ENCODE measurements at regions not wholly inside any gene's neighbourhood (a gene's known extent, or its start where the extent isn't known, plus 50 kb on each side); places are given as distances from the start of the nearest gene placed in this dataset.

- no peaks in the 10 kb centered on the region for H3K36me3 ChIP-seq (ENCODE audit: control insufficient read depth, insufficient read depth, low read length)
- no peak overlapping the region for H2AFZ ChIP-seq (ENCODE audit: low read length)
- no peaks in the 10 kb centered on the region for H3K79me2 ChIP-seq (ENCODE audit: control insufficient read depth, insufficient read depth, low read length)
- H4K20me1 ChIP-seq (ENCODE audit: control insufficient read depth, extremely low read depth, insufficient read depth, low read length) = no peaks in the 10 kb centered on the region
- H3K4me3 ChIP-seq (replicated peaks in 1 of 4; ENCODE audit: control extremely low read depth in 1 of 4, insufficient read depth in 1 of 4, low read depth in 3 of 4, low read length in 4 of 4) = no peak overlapping the region
- no peak overlapping the region for H3K4me2 ChIP-seq (ENCODE audit: extremely low read depth, insufficient read depth, low read length)
- no peaks in the 10 kb centered on the region for H3K27me3 ChIP-seq (ENCODE audit: control insufficient read depth, insufficient read depth, low read length)
- no peak for DNase-seq (ENCODE audit: low read depth in 2 of 2)
- H3K27ac ChIP-seq (ENCODE audit: insufficient read depth, low read length) = no peak overlapping the region
- H3K9ac ChIP-seq (ENCODE audit: insufficient read depth, low read length) = no peak overlapping the region
- TF ChIP-seq EZH2 (IDR thresholded peaks at IDR 0.05; ENCODE audit: low read length, missing control alignments) (no peak), CTCF (conservative IDR thresholded peaks at IDR 0.05 in 1 of 2, IDR thresholded peaks at IDR 0.05 in 1 of 2; ENCODE audit: low read depth in 1 of 2, low read length in 2 of 2) (no peak)
- H3K4me1 ChIP-seq (ENCODE audit: control insufficient read depth, extremely low read depth, insufficient read depth, low read length) = no peaks in the 10 kb centered on the region
- no peaks in the 10 kb centered on the region for H3K9me3 ChIP-seq (ENCODE audit: control insufficient read depth, insufficient read depth, low read depth, low read length)
These were observed 65.4 kb downstream of the HSPA13 start for GRCh38 chr21:14317507-14317906.

GRCh38 chr21:14313300-14313699 lies 69.6 kb downstream of the HSPA13 start:
- H3K27me3 ChIP-seq (ENCODE audit: control insufficient read depth, insufficient read depth, low read length) = no peaks in the 10 kb centered on the region
- H3K79me2 ChIP-seq (ENCODE audit: control insufficient read depth, insufficient read depth, low read length) = no peaks in the 10 kb centered on the region
- no peak overlapping the region for H2AFZ ChIP-seq (ENCODE audit: low read length)
- no peak for DNase-seq (ENCODE audit: low read depth in 2 of 2)
- H3K27ac ChIP-seq (ENCODE audit: insufficient read depth, low read length) = no peak overlapping the region
- no peak overlapping the region for H3K4me3 ChIP-seq (replicated peaks in 1 of 4; ENCODE audit: control extremely low read depth in 1 of 4, insufficient read depth in 1 of 4, low read depth in 3 of 4, low read length in 4 of 4)
- no peaks in the 10 kb centered on the region for H3K4me1 ChIP-seq (ENCODE audit: control insufficient read depth, extremely low read depth, insufficient read depth, low read length)
- H4K20me1 ChIP-seq (ENCODE audit: control insufficient read depth, extremely low read depth, insufficient read depth, low read length) = no peaks in the 10 kb centered on the region
- H3K9ac ChIP-seq (ENCODE audit: insufficient read depth, low read length) = no peak overlapping the region
- H3K9me3 ChIP-seq (ENCODE audit: control insufficient read depth, insufficient read depth, low read depth, low read length) = no peaks in the 10 kb centered on the region
- H3K4me2 ChIP-seq (ENCODE audit: extremely low read depth, insufficient read depth, low read length) = no peak overlapping the region
- no peaks in the 10 kb centered on the region for H3K36me3 ChIP-seq (ENCODE audit: control insufficient read depth, insufficient read depth, low read length)
- TF ChIP-seq CTCF (conservative IDR thresholded peaks at IDR 0.05 in 1 of 2, IDR thresholded peaks at IDR 0.05 in 1 of 2; ENCODE audit: low read depth in 1 of 2, low read length in 2 of 2) (no peak), EZH2 (IDR thresholded peaks at IDR 0.05; ENCODE audit: low read length, missing control alignments) (no peak)

- Histone ChIP-seq H3K27ac (ENCODE audit: insufficient read depth, low read length) (no peak overlapping the region), H3K27me3 (ENCODE audit: control insufficient read depth, insufficient read depth, low read length) (no peaks in the 10 kb centered on the region), H3K9me3 (ENCODE audit: control insufficient read depth, insufficient read depth, low read depth, low read length) (no peaks in the 10 kb centered on the region), H3K4me1 (ENCODE audit: control insufficient read depth, extremely low read depth, insufficient read depth, low read length) (no peaks in the 10 kb centered on the region), H2AFZ (ENCODE audit: low read length) (no peak overlapping the region), H3K4me2 (ENCODE audit: extremely low read depth, insufficient read depth, low read length) (no peak overlapping the region), H3K36me3 (ENCODE audit: control insufficient read depth, insufficient read depth, low read length) (no peaks in the 10 kb centered on the region), H4K20me1 (ENCODE audit: control insufficient read depth, extremely low read depth, insufficient read depth, low read length) (no peaks in the 10 kb centered on the region), H3K4me3 (replicated peaks in 1 of 4; ENCODE audit: control extremely low read depth in 1 of 4, insufficient read depth in 1 of 4, low read depth in 3 of 4, low read length in 4 of 4) (no peak overlapping the region), H3K9ac (ENCODE audit: insufficient read depth, low read length) (no peak overlapping the region), H3K79me2 (ENCODE audit: control insufficient read depth, insufficient read depth, low read length) (no peaks in the 10 kb centered on the region)
- no peak for DNase-seq (ENCODE audit: low read depth in 2 of 2)
- no peak for TF ChIP-seq CTCF (conservative IDR thresholded peaks at IDR 0.05 in 1 of 2, IDR thresholded peaks at IDR 0.05 in 1 of 2; ENCODE audit: low read depth in 1 of 2, low read length in 2 of 2)
- no peak for TF ChIP-seq EZH2 (IDR thresholded peaks at IDR 0.05; ENCODE audit: low read length, missing control alignments)
These were observed 70.1 kb downstream of the HSPA13 start for GRCh38 chr21:14312871-14313270.
